Smooth muscle cell (in vitro differentiated cells): ENCODE measurements at regions not wholly inside any gene's neighbourhood (a gene's known extent, or its start where the extent isn't known, plus 50 kb on each side); places are given as distances from the start of the nearest gene placed in this dataset.

Experiments
- DNase-seq: peaks from one replicate; lab custom pipeline; 2025; ENCODE audit not compliant: unreplicated experiment; lab: John Stamatoyannopoulos, UW
- H2AFZ ChIP-seq: fragments of 200-600 bp; sonication (generic); 2 replicates; pipeline ENCODE4 v1.6.0; 2016; ENCODE audit warnings: antibody characterized with exemption, low read depth, mild to moderate bottlenecking
- H3F3A ChIP-seq: fragments of 200-600 bp; sonication (generic); 2 replicates; pipeline ENCODE4 v1.6.0; 2017; ENCODE audit warnings: antibody characterized with exemption, low read depth
- H3K27ac ChIP-seq: fragments of 200-600 bp; sonication (generic); 2 replicates; pipeline ENCODE4 v1.5.1; 2016; ENCODE audit warnings: low read depth, mild to moderate bottlenecking
- H3K27me3 ChIP-seq: fragments of 200-600 bp; sonication (generic); 2 replicates; pipeline ENCODE4 v1.6.1; 2016; ENCODE audit warnings: low read depth, mild to moderate bottlenecking
- H3K36me3 ChIP-seq: fragments of 200-600 bp; sonication (generic); 2 replicates; pipeline ENCODE4 v1.5.1; 2016; ENCODE audit warnings: low read depth
- H3K4me1 ChIP-seq: fragments of 200-600 bp; sonication (generic); 2 replicates; pipeline ENCODE4 v1.5.1; 2016; ENCODE audit warnings: low read depth
- H3K4me2 ChIP-seq: fragments of 200-600 bp; sonication (generic); 2 replicates; pipeline ENCODE4 v1.6.0; 2016; ENCODE audit warnings: mild to moderate bottlenecking
- H3K4me3 ChIP-seq: fragments of 200-600 bp; sonication (generic); 2 replicates; pipeline ENCODE4 v1.5.1; 2016; ENCODE audit warnings: mild to moderate bottlenecking
- H3K79me2 ChIP-seq: fragments of 200-600 bp; sonication (generic); 2 replicates; pipeline ENCODE4 v1.6.0; 2016; ENCODE audit warnings: low read depth, mild to moderate bottlenecking
- H3K9ac ChIP-seq: fragments of 200-600 bp; sonication (generic); 2 replicates; pipeline ENCODE4 v1.6.0; 2016; ENCODE audit warnings: low read depth
- H3K9me3 ChIP-seq: fragments of 200-600 bp; sonication (generic); replicated peaks from 2 replicates; pipeline ENCODE4 v1.5.1; 2016; ENCODE audit warnings: low read depth
- H4K20me1 ChIP-seq: fragments of 200-600 bp; sonication (generic); 2 replicates; pipeline ENCODE4 v1.6.0; 2016; ENCODE audit warnings: low read depth
- WGBS: methylation state at CpG from one replicate; pipeline ENCODE4 v1.1.7; 2016; ENCODE audit warnings: low lambda C conversion rate; 5-methylcytosine and 5-hydroxymethylcytosine counted together
- TF ChIP-seq, protein P1 (sequence below): fragments of 200-600 bp; sonication (generic); IDR thresholded peaks from 2 replicates; pipeline ENCODE4 v1.5.1; 2017; ENCODE audit warnings: borderline replicate concordance, mild to moderate bottlenecking, antibody characterized with exemption; ENCODE audit not compliant: insufficient read depth, poor library complexity, severe bottlenecking

DNA sequence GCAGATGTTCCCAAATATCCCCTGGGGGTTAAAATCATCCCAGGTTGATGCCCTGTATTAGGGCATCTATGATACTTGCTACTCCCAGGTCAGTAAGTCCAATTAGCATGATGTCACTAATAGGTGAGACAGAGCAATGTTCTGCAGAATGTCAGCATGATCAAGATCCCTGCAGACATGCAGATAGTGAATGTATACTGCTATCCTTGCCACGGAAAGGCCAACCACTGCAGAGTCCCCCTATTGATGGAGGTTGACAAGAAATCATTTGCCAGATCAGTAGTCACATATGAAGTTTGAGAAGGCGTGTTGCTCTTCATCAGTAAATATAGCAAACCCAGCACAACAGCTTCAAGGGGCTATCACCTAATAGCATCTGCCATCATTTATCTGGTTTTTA is 97.4 kb downstream of the SETD4 start:
- H3K27me3 ChIP-seq = peaks cover 4% of the 10 kb centered on the region
- H3K36me3 ChIP-seq = no peaks in the 10 kb centered on the region
- TF ChIP-seq, protein P1, sequence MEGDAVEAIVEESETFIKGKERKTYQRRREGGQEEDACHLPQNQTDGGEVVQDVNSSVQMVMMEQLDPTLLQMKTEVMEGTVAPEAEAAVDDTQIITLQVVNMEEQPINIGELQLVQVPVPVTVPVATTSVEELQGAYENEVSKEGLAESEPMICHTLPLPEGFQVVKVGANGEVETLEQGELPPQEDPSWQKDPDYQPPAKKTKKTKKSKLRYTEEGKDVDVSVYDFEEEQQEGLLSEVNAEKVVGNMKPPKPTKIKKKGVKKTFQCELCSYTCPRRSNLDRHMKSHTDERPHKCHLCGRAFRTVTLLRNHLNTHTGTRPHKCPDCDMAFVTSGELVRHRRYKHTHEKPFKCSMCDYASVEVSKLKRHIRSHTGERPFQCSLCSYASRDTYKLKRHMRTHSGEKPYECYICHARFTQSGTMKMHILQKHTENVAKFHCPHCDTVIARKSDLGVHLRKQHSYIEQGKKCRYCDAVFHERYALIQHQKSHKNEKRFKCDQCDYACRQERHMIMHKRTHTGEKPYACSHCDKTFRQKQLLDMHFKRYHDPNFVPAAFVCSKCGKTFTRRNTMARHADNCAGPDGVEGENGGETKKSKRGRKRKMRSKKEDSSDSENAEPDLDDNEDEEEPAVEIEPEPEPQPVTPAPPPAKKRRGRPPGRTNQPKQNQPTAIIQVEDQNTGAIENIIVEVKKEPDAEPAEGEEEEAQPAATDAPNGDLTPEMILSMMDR = no peak
- H3K9ac ChIP-seq = no peak overlapping the region
- no peaks in the 10 kb centered on the region for H3K79me2 ChIP-seq
- H2AFZ ChIP-seq = no peak overlapping the region
- no peaks in the 10 kb centered on the region for H3K4me1 ChIP-seq
- WGBS = 70% methylated on average over 2 of the region's 2 CpGs
- H4K20me1 ChIP-seq = no peaks in the 10 kb centered on the region
- DNase-seq = no peak
- no peaks in the 10 kb centered on the region for H3F3A ChIP-seq
- H3K4me3 ChIP-seq = no peak overlapping the region
- H3K27ac ChIP-seq = no peak overlapping the region
- no peak overlapping the region for H3K4me2 ChIP-seq
- no peaks in the 10 kb centered on the region for H3K9me3 ChIP-seq

DNA sequence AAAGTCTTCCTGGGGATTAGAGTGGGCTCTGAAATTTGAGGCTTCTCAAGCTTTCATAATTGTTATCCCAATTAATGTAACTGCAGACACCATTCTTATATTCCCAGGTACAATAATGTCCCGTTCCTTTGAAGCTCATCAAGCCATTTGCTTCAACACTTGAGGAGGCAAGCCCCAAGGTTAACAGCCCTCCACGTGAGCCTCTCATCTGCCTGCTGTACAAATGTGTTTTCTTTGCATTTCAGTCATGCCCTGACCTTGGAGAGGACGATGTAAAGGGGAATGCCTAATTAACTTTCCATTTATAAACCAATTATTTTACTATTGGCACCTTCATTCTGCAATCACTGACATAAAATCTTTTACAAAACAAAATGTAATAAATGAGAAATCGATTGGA is 106.3 kb downstream of the SETD4 start:
- WGBS = 76% methylated on average over 4 of the region's 4 CpGs
- TF ChIP-seq, protein P1 = no peak
- peaks cover 7% of the 10 kb centered on the region for H3K27me3 ChIP-seq

DNA sequence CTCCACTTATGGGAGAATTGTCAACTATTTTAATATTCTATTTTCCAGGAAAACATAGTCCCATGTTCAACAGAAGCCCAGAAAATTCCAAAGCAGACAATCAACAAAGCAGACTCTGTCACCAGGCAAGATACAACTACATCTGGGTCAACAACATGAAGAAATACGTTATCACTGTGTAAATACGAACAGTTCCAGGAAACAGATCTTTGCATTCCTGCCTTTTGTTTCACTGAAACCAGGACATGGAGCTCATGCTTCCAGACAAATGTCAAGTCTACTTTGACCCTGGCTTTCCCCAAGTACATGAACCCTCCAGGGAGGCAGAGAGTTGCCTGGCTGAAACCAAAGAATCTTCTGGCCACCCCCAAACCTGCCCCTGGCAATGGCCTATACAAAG is 106.7 kb downstream of the SETD4 start:
- Histone ChIP-seq H3K4me2 (no peak overlapping the region), H3K36me3 (no peaks in the 10 kb centered on the region), H3K9me3 (no peaks in the 10 kb centered on the region), H3K79me2 (no peaks in the 10 kb centered on the region), H2AFZ (no peak overlapping the region), H3K4me1 (no peaks in the 10 kb centered on the region), H3F3A (no peaks in the 10 kb centered on the region), H3K27me3 (peaks cover 7% of the 10 kb centered on the region), H4K20me1 (no peaks in the 10 kb centered on the region), H3K9ac (no peak overlapping the region), H3K27ac (no peak overlapping the region), H3K4me3 (no peak overlapping the region)
- TF ChIP-seq, protein P1 = no peak
- WGBS = 71% methylated on average over 2 of the region's 2 CpGs
- no peak for DNase-seq

More for the DNA sequence above, 106.3 kb downstream of the SETD4 start:
- H3F3A ChIP-seq = no peaks in the 10 kb centered on the region
- H3K79me2 ChIP-seq = no peaks in the 10 kb centered on the region
- no peaks in the 10 kb centered on the region for H3K4me1 ChIP-seq
- no peaks in the 10 kb centered on the region for H4K20me1 ChIP-seq
- H3K27ac ChIP-seq = no peak overlapping the region
- no peak overlapping the region for H3K4me3 ChIP-seq
- no peak overlapping the region for H3K9ac ChIP-seq
- DNase-seq = no peak
- H3K4me2 ChIP-seq = no peak overlapping the region
- H3K36me3 ChIP-seq = no peaks in the 10 kb centered on the region
- no peaks in the 10 kb centered on the region for H3K9me3 ChIP-seq
- no peak overlapping the region for H2AFZ ChIP-seq

DNA sequence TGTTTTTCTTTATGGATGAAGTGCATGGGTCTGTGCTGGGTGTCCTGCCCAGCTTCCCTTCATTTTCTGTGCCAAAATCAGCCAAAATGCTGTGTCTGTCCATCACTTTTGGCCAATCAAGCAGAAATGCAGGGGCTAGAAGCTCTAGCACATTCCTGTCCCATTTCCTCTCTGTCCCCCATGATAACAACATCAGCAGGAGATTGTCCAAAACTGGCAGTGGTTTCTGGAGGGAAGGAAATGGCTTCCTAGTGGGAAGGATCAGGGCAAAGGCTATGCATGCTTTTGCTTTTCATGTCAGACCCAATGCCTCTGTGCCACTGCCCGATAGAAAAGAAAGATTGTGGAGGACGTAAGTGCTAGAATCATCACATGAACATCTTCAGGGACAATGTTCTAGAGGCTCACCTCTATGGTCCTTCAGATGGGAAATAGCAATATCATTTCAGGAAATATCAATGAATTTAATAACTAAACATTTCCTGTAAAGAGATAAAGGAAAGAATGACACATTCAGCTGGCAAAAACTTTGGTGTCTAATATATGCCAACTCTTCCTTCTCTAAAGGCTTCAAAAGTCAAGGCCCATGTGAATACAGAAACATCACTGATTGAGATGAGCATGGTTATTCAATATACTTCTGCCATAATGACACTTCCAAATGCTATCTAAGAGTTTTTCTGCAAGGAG is 107.5 kb downstream of the SETD4 start:
- TF ChIP-seq, protein P1 = no peak
- no peaks in the 10 kb centered on the region for H3K4me1 ChIP-seq
- H3K27ac ChIP-seq = no peak overlapping the region
- H3F3A ChIP-seq = no peaks in the 10 kb centered on the region
- no peaks in the 10 kb centered on the region for H4K20me1 ChIP-seq
- H3K9ac ChIP-seq = no peak overlapping the region
- peaks cover 7% of the 10 kb centered on the region for H3K27me3 ChIP-seq
- no peaks in the 10 kb centered on the region for H3K79me2 ChIP-seq
- H3K4me2 ChIP-seq = no peak overlapping the region
- H3K4me3 ChIP-seq = no peak overlapping the region
- H2AFZ ChIP-seq = no peak overlapping the region
- no peak for DNase-seq
- 93% methylated on average over 2 of the region's 2 CpGs for WGBS
- H3K9me3 ChIP-seq = no peaks in the 10 kb centered on the region
- H3K36me3 ChIP-seq = no peaks in the 10 kb centered on the region
